Stimulated activated CD8-positive, alpha-beta memory T cell treated with anti-CD3 and anti-CD28 coated beads, Interleukin-2, amount 100 ng/mL, for 1 hour (primary cell): ENCODE measurements at regions not wholly inside any gene's neighbourhood (a gene's known extent, or its start where the extent isn't known, plus 50 kb on each side); places are given as distances from the start of the nearest gene placed in this dataset.

ENCODE experiments used
- DNase-seq, 2 donors: peaks; one replicate each; pipeline ENCODE4 v3.0.0-alpha.2; 2020; ENCODE audit warnings: low read depth in 2 of 2

- no peak for DNase-seq
Observed at GRCh38 chr1:67614511-67614934, 70.5 kb upstream of the GADD45A start.

GRCh38 chr1:67615886-67616285 lies 69.1 kb upstream of the GADD45A start:
- no peak for DNase-seq

- DNase-seq, result no peak
Observed at GRCh38 chr1:67616394-67616985, 68.5 kb upstream of the GADD45A start.

GRCh38 chr1:67618285-67619018 lies 66.5 kb upstream of the GADD45A start:
- DNase-seq, result no peak

- DNase-seq, result no peak
Observed at GRCh38 chr1:67619080-67619479, 65.9 kb upstream of the GADD45A start.

- no peak for DNase-seq
Observed at GRCh38 chr1:67623906-67624305, 61.1 kb upstream of the GADD45A start.

GRCh38 chr1:67624680-67625079 lies 60.3 kb upstream of the GADD45A start:
- DNase-seq, result no peak

- DNase-seq, result no peak
Observed at GRCh38 chr1:67626090-67626860, 58.7 kb upstream of the GADD45A start.

GRCh38 chr1:67626861-67627235 lies 58.2 kb upstream of the GADD45A start:
- DNase-seq, result no peak

GRCh38 chr1:67627336-67627735 lies 57.7 kb upstream of the GADD45A start:
- DNase-seq, result no peak

- no peak for DNase-seq
Observed at GRCh38 chr1:67627906-67628305, 57.1 kb upstream of the GADD45A start.

GRCh38 chr1:67629370-67630075 lies 55.5 kb upstream of the GADD45A start:
- no peak for DNase-seq

GRCh38 chr1:67630438-67631045 lies 54.5 kb upstream of the GADD45A start:
- DNase-seq, result no peak

GRCh38 chr1:67632356-67632755 lies 52.6 kb upstream of the GADD45A start:
- no peak for DNase-seq

GRCh38 chr1:67632811-67633655 lies 52.0 kb upstream of the GADD45A start:
- no peak for DNase-seq

- DNase-seq, result no peak
Observed at GRCh38 chr1:67634396-67634935, 50.5 kb upstream of the GADD45A start.

GRCh38 chr1:67635055-67635809 lies 49.8 kb upstream of the GADD45A start:
- no peak for DNase-seq
